SW480 (cell line): ENCODE measurements at regions not wholly inside any gene's neighbourhood (a gene's known extent, or its start where the extent isn't known, plus 50 kb on each side); places are given as distances from the start of the nearest gene placed in this dataset.

ENCODE experiments used
- DNase-seq: peaks from one replicate; pipeline ENCODE4 v3.0.0-alpha.2; 2016; ENCODE audit warnings: low spot score

GRCh38 chr12:91576432-91576831, 393.8 kb upstream of the DCN start:
- no peak for DNase-seq

GRCh38 chr12:91575630-91576029, 393.0 kb upstream of the DCN start:
- no peak for DNase-seq

- DNase-seq, result no peak
These were observed 392.4 kb upstream of the DCN start for GRCh38 chr12:91574975-91575374.

GRCh38 chr12:91574391-91574790, 391.8 kb upstream of the DCN start:
- no peak for DNase-seq

- no peak for DNase-seq
These were observed 390.3 kb upstream of the DCN start for GRCh38 chr12:91572869-91573268.

GRCh38 chr12:91567100-91567485, 384.5 kb upstream of the DCN start:
- no peak for DNase-seq

- no peak for DNase-seq
These were observed 383.9 kb upstream of the DCN start for GRCh38 chr12:91566328-91567099.

GRCh38 chr12:91565846-91566245, 383.2 kb upstream of the DCN start:
- DNase-seq, result no peak

GRCh38 chr12:91565246-91565645, 382.6 kb upstream of the DCN start:
- no peak for DNase-seq

GRCh38 chr12:91563011-91563765, 380.6 kb upstream of the DCN start:
- no peak for DNase-seq

- DNase-seq, result no peak
These were observed 379.9 kb upstream of the DCN start for GRCh38 chr12:91562476-91562875.

- DNase-seq, result no peak
These were observed 379.3 kb upstream of the DCN start for GRCh38 chr12:91561958-91562325.

- DNase-seq, result no peak
These were observed 378.8 kb upstream of the DCN start for GRCh38 chr12:91561301-91561957.

GRCh38 chr12:91556909-91557308, 374.3 kb upstream of the DCN start:
- DNase-seq, result no peak

GRCh38 chr12:91555436-91556415, 373.1 kb upstream of the DCN start:
- DNase-seq, result no peak

GRCh38 chr12:91551927-91552326, 369.3 kb upstream of the DCN start:
- no peak for DNase-seq

GRCh38 chr12:91551242-91551641, 368.6 kb upstream of the DCN start:
- no peak for DNase-seq

- no peak for DNase-seq
These were observed 360.0 kb upstream of the DCN start for GRCh38 chr12:91542666-91543065.

GRCh38 chr12:91542067-91542466, 359.4 kb upstream of the DCN start:
- DNase-seq, result no peak

- no peak for DNase-seq
These were observed 355.8 kb upstream of the DCN start for GRCh38 chr12:91538418-91538817.

- no peak for DNase-seq
These were observed 350.7 kb upstream of the DCN start for GRCh38 chr12:91533366-91533765.

- DNase-seq, result no peak
These were observed 347.2 kb upstream of the DCN start for GRCh38 chr12:91529829-91530228.
